T47D (cell line): ENCODE measurements at regions not wholly inside any gene's neighbourhood (a gene's known extent, or its start where the extent isn't known, plus 50 kb on each side); places are given as distances from the start of the nearest gene placed in this dataset.

Experiments used
- DNase-seq, 2 experiments: peaks; one replicate each; pipeline versions ENCODE4 v3.0.0 to v3.0.0-alpha.2; 2011 to 2012; ENCODE audit warnings: low read depth in 1 of 2, low spot score in 1 of 2
- JUND ChIP-seq: IDR thresholded peaks from 2 replicates; pipeline ENCODE4 v1.6.1; 2012; ENCODE audit warnings: low read depth
- in situ Hi-C: cut with HindIII; loops from 2 replicates; pipeline ENCODE4 v1.10.0; 2016; ENCODE audit warnings: low sequenced_read_pairs, low pct_unique_long_range_greater_than_20kb

DNA sequence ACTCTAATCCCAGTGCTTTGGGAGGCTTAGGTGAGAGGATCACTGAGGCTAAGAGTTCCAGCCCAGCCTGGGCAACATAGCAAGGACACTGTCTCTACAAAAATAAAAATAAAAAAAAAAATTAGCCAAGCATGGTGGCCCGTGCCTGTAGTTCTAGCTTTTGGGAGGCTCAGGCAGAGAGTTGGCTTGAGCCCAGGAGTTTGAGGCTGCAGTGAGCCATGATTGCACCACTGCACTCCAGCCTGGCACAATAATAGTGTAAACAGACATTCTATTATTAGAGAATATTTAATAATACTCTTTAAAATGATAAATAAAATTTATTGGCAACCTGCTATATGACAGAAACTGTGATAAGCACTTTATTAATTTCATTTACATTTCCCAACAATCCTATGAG is 908.9 kb downstream of the TUSC7 start:
- no peak for DNase-seq
- in situ Hi-C loops, result no loop called here
- TF ChIP-seq JUND, result no peak

DNA sequence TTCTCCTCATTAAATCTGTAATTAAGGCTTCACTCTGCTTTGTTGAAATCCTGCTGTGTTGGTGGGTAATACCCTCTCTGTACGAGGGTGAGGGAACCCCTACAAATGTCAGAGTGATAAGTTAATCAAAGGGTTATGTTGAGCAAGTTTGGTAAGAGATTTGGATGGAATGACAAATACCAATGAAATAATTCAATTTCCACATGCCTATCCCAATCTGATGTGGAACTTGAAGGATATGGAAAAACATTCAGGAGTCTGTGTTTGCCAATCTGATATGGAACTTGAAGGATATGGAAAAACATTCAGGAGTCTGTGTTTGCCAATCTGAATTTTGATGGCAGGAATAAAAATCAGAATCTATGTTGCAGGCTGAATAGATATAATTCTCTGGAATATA is 910.2 kb downstream of the TUSC7 start:
- no peak for TF ChIP-seq JUND
- in situ Hi-C loops, result no loop called here
- no peak for DNase-seq

DNA sequence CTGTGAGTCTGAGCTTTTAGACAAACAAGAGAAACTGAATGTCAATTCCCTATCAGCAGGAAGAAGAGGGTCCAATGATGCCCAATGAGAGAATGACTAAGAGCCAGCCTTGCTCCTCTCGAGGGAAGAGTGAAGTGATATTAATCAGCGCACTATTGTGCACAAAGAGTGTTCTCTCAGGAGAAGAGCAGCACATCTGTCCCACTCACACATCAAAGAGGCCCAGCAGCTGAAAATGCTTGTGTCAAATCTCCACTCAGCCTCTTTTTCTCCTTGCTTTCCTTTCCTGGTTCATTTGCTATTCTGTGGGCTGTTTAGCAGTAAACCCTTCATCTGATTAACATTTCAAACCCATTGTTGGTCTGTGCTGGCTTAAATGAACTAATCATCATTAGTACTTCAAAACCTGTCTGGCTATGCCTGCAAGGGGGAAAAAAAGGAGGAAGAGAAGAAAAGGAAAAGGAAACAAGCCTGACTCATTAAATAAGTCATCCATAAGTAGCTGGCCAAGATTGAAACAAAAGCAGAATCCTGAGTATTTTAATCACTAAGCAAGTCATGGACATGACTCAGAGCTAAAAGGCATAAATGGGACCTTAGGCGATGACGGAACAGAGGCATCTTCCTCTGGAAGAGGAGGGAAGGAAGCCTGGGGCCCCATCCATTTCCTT is 912.7 kb downstream of the TUSC7 start:
- DNase-seq, result no peak
- in situ Hi-C loops, result no loop called here
- no peak for TF ChIP-seq JUND

DNA sequence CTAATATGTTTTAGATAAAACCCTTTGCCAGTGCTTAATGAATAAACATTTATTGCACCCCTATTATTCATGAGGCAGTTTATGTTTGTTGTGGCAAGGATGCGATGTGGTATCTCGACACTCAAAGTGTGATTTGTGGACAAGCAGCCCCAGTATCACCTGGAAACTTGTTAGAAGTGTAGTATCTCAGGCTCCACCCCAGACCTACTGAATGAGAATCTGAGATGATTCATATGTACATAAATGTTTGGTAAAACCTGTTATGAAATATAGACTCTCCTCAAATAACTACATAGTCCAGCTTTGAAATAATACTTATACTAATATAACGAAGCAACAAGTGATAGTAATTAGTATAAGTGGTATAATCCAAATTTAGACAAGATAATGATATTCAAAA is 914.8 kb downstream of the TUSC7 start:
- in situ Hi-C loops, result no loop called here
- no peak for TF ChIP-seq JUND
- no peak for DNase-seq

DNA sequence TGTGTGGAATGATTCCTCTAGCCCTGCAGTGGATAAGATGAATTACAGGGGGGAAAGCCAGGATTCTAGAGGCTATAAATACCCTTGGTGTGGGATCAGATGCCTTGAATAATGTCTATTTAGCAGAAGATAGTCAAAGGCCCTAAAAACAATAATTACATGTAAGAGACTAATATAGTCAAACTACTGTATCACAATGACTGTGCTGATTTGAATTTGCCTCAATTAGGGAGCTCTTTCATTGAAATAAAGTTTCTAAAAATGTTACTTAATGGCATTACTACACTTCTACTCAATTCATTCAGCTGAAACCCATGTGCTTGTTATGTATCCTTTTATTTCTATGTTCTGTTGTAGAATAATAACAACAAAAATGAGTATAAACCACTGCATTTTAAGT is 915.6 kb downstream of the TUSC7 start:
- in situ Hi-C loops, result no loop called here
- TF ChIP-seq JUND, result no peak
- no peak for DNase-seq

DNA sequence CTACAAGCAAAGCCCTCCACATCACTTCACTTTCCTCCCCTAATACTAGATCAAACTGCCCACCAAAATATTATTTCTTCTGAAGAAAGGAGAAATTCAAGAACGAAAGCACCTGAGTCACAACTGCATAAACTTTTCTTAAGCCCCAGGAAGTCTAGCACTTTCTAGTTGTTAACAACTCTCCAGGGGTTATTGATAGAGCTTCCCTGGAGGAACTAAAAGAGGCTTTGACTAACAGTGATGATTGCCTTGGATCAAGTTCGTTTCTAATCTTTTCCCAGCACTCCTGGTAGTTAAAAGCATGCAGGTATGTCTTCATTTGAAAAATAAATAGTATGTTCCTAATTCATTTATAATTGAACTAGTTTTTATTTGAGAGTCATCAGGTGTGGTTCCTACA is 917.0 kb downstream of the TUSC7 start:
- no peak for TF ChIP-seq JUND
- in situ Hi-C loops, result no loop called here
- no peak for DNase-seq

DNA sequence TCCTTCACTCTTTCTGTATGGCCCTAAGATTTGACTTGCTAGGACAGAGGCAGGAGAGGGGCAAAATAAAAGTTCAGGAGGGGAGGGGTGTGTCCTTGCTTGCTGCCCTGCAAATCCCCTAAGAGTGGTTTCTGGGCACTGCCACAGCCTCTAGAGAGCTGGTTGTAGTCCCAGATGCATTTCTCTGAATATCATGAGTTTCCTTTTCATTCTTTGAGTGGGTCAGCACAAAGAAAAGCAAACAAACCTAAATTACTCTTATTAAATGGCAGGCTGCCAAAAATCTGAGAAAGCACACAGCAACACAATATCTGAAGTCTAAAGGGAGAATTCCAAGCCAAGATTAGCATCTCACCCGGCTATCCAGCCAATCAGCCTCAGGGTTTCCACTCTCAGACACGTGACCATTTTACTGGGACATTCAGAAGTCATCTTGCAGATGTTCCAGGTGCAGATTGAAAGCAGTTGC is 919.3 kb downstream of the TUSC7 start:
- in situ Hi-C loops, result no loop called here
- no peak for TF ChIP-seq JUND
- DNase-seq, result peak in 1 of 2 experiments; percentile 54

DNA sequence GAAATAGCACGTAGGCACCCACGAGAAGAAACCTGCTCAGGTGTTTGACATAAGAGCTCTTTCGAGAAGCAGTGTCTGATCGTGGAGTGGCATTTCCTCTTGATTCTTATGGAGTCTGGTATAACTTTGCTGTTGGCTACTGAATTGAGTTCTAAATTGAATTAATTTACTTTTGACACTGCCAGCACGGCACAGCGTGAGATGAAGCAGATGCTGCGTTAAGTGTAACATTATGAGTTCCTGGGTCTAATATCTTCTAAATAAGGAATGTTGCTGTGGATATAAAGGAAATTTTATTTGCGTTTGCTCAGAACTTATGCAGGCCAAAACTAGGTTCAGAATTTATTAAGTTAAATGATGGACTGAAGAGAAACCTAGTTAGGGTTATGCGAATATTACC is 919.9 kb downstream of the TUSC7 start:
- no peak for TF ChIP-seq JUND
- no peak for DNase-seq
- in situ Hi-C loops, result no loop called here

DNA sequence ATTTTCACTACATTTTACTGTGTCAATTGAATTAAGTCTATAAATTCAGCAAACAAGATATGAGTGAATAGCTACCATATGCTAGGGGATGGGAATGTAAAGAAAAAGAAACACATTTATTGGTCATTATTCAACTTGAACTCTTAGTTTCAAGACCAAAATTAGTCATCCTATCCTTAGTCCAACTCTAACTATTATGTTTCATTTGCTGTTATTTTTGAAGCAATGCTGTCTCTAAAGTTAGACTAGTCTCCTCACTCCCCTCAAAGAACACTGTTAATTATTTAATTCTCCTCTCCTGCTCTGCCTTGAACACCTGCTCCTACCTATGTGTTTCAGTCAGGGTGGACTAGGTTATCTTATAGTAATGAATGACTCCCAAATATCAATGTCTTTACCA is 920.9 kb downstream of the TUSC7 start:
- no peak for DNase-seq
- in situ Hi-C loops, result no loop called here
- no peak for TF ChIP-seq JUND

DNA sequence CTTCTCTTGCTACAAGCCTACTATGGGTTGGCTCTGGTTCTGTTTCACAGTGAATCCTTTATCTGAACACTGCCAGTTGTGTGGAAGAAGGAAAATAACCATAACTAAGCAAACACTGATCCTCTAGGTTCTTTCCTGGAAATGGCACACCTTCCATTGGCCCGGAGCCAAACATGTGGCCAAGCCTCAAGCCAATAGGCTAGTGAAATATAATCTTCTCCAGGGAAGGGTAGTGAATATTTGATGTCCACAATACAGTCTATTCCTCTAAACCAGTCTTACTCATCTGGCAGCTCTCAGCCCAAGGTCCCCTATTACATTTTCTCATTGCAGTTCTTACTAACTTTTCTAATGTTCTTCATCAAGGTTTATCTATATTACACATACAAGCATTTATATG is 921.3 kb downstream of the TUSC7 start:
- no peak for TF ChIP-seq JUND
- in situ Hi-C loops, result no loop called here
- DNase-seq, result no peak

DNA sequence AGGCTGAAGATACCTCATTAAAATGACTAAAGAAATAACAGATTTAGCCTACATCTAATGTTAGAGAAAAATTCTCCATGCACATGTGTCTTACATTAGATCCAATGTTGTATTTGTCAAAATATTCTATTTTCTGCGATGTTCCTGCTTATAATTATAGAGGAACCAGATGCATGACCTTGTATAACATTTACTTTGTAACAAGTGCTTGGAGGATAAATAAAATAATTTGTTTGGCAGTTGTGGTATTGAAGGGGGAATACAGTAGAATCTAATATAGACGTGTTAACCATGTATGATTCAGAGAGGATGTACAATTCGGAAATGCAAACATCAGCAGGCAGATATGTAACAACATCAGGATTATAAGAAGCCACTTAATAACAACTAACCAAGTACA is 922.2 kb downstream of the TUSC7 start:
- no peak for TF ChIP-seq JUND
- in situ Hi-C loops, result no loop called here
- DNase-seq, result no peak

DNA sequence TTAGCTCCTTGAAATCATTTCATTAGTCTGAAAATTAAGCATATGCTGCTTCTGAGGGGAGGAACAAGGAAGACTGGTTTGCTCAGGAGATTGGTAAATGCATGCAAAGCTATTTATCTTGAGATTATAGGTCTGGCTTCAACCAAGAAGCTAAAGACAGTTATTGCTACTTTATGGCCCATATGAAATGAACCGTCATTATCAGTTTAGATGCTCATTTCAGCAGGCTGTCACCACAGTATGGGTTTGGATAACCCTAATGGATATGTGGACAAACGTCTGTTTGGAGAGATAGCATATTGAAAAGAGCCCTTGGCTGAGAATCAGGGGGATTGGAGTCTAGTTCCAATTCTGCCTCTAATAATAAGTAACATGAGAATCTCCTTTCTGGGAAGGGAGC is 922.6 kb downstream of the TUSC7 start:
- no peak for TF ChIP-seq JUND
- in situ Hi-C loops, result no loop called here
- DNase-seq, result no peak

DNA sequence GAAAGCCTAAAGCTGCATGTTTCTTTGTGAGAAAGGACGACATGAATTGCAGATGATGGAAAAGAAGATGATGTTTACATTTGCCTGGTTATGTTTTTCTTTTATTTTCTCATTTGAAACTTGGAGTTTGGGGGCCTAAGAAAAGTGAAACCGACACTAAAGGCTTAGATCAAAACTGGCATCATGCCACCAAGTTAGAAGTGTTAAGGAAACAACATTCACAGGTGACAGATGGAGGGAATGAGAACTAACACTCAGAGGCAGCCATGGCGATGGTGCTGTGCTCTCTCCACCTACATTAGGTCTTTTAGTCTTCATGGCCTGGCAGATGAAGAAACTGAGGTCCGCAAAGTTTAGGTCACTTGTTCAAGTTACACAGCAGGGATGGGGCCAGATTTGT is 923.6 kb downstream of the TUSC7 start:
- in situ Hi-C loops, result no loop called here
- DNase-seq, result no peak
- TF ChIP-seq JUND, result no peak

DNA sequence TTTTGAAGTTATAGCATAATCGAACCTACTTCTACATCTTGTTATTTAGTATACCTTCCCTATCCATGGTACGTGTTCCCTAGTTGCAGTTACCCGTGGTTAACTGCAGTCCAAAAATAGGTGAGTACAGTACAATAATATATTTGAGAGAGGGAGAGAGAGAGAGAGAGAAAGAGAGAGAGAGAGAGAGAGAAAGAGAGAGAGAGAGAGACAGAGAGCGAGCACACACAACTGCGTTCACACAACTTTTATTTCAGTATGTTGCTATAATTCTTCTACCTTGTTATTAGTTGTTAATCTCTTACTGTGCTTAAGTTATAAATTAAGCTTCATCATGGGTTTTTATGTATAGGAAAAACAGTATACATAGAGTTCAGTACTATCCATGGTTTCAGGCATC is 928.1 kb downstream of the TUSC7 start:
- in situ Hi-C loops, result no loop called here
- no peak for DNase-seq
- no peak for TF ChIP-seq JUND

DNA sequence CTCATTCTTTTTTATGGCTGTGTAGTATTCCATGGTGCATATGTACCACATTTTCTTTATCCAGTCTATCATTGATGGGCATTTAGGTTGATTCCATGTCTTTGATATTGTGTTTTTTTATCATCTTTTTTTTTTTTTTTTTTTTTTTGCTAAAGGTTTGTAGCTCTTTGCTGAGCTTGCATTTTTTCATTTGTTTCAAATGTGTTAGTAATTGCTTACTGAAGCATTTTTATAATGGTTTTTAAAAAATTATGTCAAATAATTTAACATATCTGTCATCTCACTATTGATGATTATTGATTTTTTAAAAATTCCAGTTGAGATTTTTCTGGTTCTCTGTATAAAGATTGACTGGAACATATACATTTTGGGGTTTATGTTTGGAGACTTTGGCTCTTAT is 934.6 kb downstream of the TUSC7 start:
- in situ Hi-C loops, result no loop called here
- no peak for TF ChIP-seq JUND
- no peak for DNase-seq
